ES-I3 (cell line): ENCODE measurements at regions not wholly inside any gene's neighbourhood (a gene's known extent, or its start where the extent isn't known, plus 50 kb on each side); places are given as distances from the start of the nearest gene placed in this dataset.
A peak's percentile ranks its signal among the peaks of the same experiment; 100 is the strongest.

Source experiments
- H3K36me3 ChIP-seq: 2 replicates; pipeline ENCODE4 v1.6.1; 2013; ENCODE audit warnings: mild to moderate bottlenecking, low read length, control low read depth, moderate library complexity; ENCODE audit not compliant: insufficient read depth
- H3K4me1 ChIP-seq: 2 replicates; pipeline ENCODE4 v1.6.1; 2013; ENCODE audit warnings: mild to moderate bottlenecking, control low read depth, low read length; ENCODE audit not compliant: insufficient read depth
- H3K9ac ChIP-seq: 2 replicates; pipeline ENCODE4 v1.6.1; 2013; ENCODE audit warnings: low read depth, mild to moderate bottlenecking, low read length, moderate library complexity
- H3K9me3 ChIP-seq: 2 replicates; pipeline ENCODE4 v1.6.1; 2013; ENCODE audit warnings: mild to moderate bottlenecking, low read length, moderate library complexity; ENCODE audit not compliant: control insufficient read depth, insufficient read depth

GRCh38 chr3:69542089-69542804, 156.4 kb upstream of the FRMD4B start:
- Histone ChIP-seq H3K9ac (peak overlapping the region; percentile 83), H3K4me1 (no peaks in the 10 kb centered on the region), H3K9me3 (no peaks in the 10 kb centered on the region), H3K36me3 (no peaks in the 10 kb centered on the region)

- H3K36me3 ChIP-seq: no peaks in the 10 kb centered on the region
- H3K4me1 ChIP-seq: no peaks in the 10 kb centered on the region
- no peaks in the 10 kb centered on the region for H3K9me3 ChIP-seq
- peak overlapping the region; percentile 83; the same call in 1 of the 2 replicates for H3K9ac ChIP-seq
Observed at GRCh38 chr3:69541711-69542088, 155.8 kb upstream of the FRMD4B start.

- Histone ChIP-seq H3K9ac (peak overlapping the region; percentile 83; the same call in 1 of the 2 replicates), H3K4me1 (no peaks in the 10 kb centered on the region), H3K36me3 (no peaks in the 10 kb centered on the region), H3K9me3 (no peaks in the 10 kb centered on the region)
Observed at GRCh38 chr3:69540706-69541581, 155.1 kb upstream of the FRMD4B start.

GRCh38 chr3:69539134-69539533, 153.2 kb upstream of the FRMD4B start:
- Histone ChIP-seq H3K9ac (no peak overlapping the region), H3K4me1 (no peaks in the 10 kb centered on the region), H3K9me3 (no peaks in the 10 kb centered on the region), H3K36me3 (no peaks in the 10 kb centered on the region)

GRCh38 chr3:69538281-69538680, 152.4 kb upstream of the FRMD4B start:
- Histone ChIP-seq H3K4me1 (no peaks in the 10 kb centered on the region), H3K9me3 (no peaks in the 10 kb centered on the region), H3K36me3 (no peaks in the 10 kb centered on the region), H3K9ac (no peak overlapping the region)

GRCh38 chr3:69536306-69537020, 150.6 kb upstream of the FRMD4B start:
- Histone ChIP-seq H3K36me3 (no peaks in the 10 kb centered on the region), H3K9me3 (no peaks in the 10 kb centered on the region), H3K4me1 (no peaks in the 10 kb centered on the region), H3K9ac (no peak overlapping the region)

- H3K9ac ChIP-seq: no peak overlapping the region
- no peaks in the 10 kb centered on the region for H3K4me1 ChIP-seq
- H3K36me3 ChIP-seq: no peaks in the 10 kb centered on the region
- H3K9me3 ChIP-seq: no peaks in the 10 kb centered on the region
Observed at GRCh38 chr3:69535613-69536012, 149.7 kb upstream of the FRMD4B start.

- Histone ChIP-seq H3K9me3 (no peaks in the 10 kb centered on the region), H3K4me1 (no peaks in the 10 kb centered on the region), H3K36me3 (no peaks in the 10 kb centered on the region), H3K9ac (no peak overlapping the region)
Observed at GRCh38 chr3:69532547-69533224, 146.8 kb upstream of the FRMD4B start.

GRCh38 chr3:69531576-69532546, 146.0 kb upstream of the FRMD4B start:
- no peak overlapping the region for H3K9ac ChIP-seq
- no peaks in the 10 kb centered on the region for H3K9me3 ChIP-seq
- H3K4me1 ChIP-seq: no peaks in the 10 kb centered on the region
- no peaks in the 10 kb centered on the region for H3K36me3 ChIP-seq

- H3K9ac ChIP-seq: no peak overlapping the region
- H3K36me3 ChIP-seq: no peaks in the 10 kb centered on the region
- H3K9me3 ChIP-seq: no peaks in the 10 kb centered on the region
- H3K4me1 ChIP-seq: no peaks in the 10 kb centered on the region
Observed at GRCh38 chr3:69530554-69530953, 144.7 kb upstream of the FRMD4B start.

- no peak overlapping the region for H3K9ac ChIP-seq
- H3K4me1 ChIP-seq: no peaks in the 10 kb centered on the region
- H3K36me3 ChIP-seq: no peaks in the 10 kb centered on the region
- no peaks in the 10 kb centered on the region for H3K9me3 ChIP-seq
Observed at GRCh38 chr3:69527498-69527897, 141.6 kb upstream of the FRMD4B start.

GRCh38 chr3:69524816-69525215, 138.9 kb upstream of the FRMD4B start:
- H3K9me3 ChIP-seq: no peaks in the 10 kb centered on the region
- H3K36me3 ChIP-seq: no peaks in the 10 kb centered on the region
- no peak overlapping the region for H3K9ac ChIP-seq
- H3K4me1 ChIP-seq: no peaks in the 10 kb centered on the region

- Histone ChIP-seq H3K4me1 (no peaks in the 10 kb centered on the region), H3K9me3 (no peaks in the 10 kb centered on the region), H3K9ac (no peak overlapping the region), H3K36me3 (no peaks in the 10 kb centered on the region)
Observed at GRCh38 chr3:69521286-69521685, 135.4 kb upstream of the FRMD4B start.
